Heart right ventricle (tissue), 16 donors: ENCODE measurements at regions not wholly inside any gene's neighbourhood (a gene's known extent, or its start where the extent isn't known, plus 50 kb on each side); places are given as distances from the start of the nearest gene placed in this dataset.
A peak's percentile ranks its signal among the peaks of the same experiment; 100 is the strongest.

Experiments
- ATAC-seq, 8 donors: fragments of 200-7000 bp; cut with Tn5 transposase; one replicate each; pipeline ENCODE4 v1.9.1; 2020; ENCODE audit warnings: mild to moderate bottlenecking in 8 of 8, moderate library complexity in 8 of 8, moderate number of reproducible peaks in 1 of 8
- DNase-seq, 2 donors: peaks; one replicate each; pipeline ENCODE4 v3.0.0-alpha.2; 2020
- H3K27ac ChIP-seq, 10 donors: fragments of 200-600 bp; sonication (generic) in 2 of 10; one replicate each; pipeline versions ENCODE4 v1.5.0 to v1.8.0; 2020 to 2022; ENCODE audit warnings: mild to moderate bottlenecking in 3 of 10
- H3K27me3 ChIP-seq, 7 donors: fragments of 200-600 bp; one replicate each; pipeline ENCODE4 v1.8.0; 2021 to 2022; ENCODE audit warnings: mild to moderate bottlenecking in 2 of 7
- H3K36me3 ChIP-seq, 9 donors: fragments of 200-600 bp; sonication (generic) in 1 of 9; one replicate each; pipeline versions ENCODE4 v1.5.0 to v1.8.0; 2020 to 2022; ENCODE audit warnings: mild to moderate bottlenecking in 2 of 9
- H3K4me1 ChIP-seq, 9 donors: fragments of 200-600 bp; sonication (generic) in 1 of 9; one replicate each; pipeline versions ENCODE4 v1.5.0 to v1.8.0; 2020 to 2022; ENCODE audit warnings: mild to moderate bottlenecking in 4 of 9
- H3K4me3 ChIP-seq, 10 donors: fragments of 200-600 bp; sonication (generic) in 2 of 10; one replicate each; pipeline versions ENCODE4 v1.5.0 to v1.8.0; 2020 to 2022; ENCODE audit warnings: mild to moderate bottlenecking in 7 of 10, moderate library complexity in 2 of 10
- H3K9me3 ChIP-seq, 11 donors: fragments of 200-600 bp in 10 of 11; sonication (generic) in 2 of 11; one replicate each; pipeline versions ENCODE4 v1.5.0 to v1.8.0; 2013 to 2022; ENCODE audit warnings: mild to moderate bottlenecking in 2 of 11, control low read depth in 1 of 11, moderate library complexity in 1 of 11
- CTCF ChIP-seq, 9 donors: fragments of 200-600 bp; sonication (generic) in 2 of 9; IDR thresholded peaks; one replicate each; pipeline versions ENCODE4 v1.5.0 to v1.8.0; 2021 to 2022; ENCODE audit warnings: antibody characterized with exemption in 9 of 9, mild to moderate bottlenecking in 5 of 9, moderate library complexity in 1 of 9
- WGBS, 2 donors: extraction: QIAGEN DNeasy Blood & Tissue Kit; methylation state at CpG; one replicate each; pipeline ENCODE4 v1.1.7; 2013; ENCODE audit warnings: inconsistent platforms in 1 of 2; 5-methylcytosine and 5-hydroxymethylcytosine counted together
- intact Hi-C, 10 donors: fragments of 100-400 bp; cut with DNase I; formaldehyde crosslinking; loops; one replicate each; pipeline versions ENCODE4 v1.11.1 to v1.14.2; 2022
- donor health status: Arrhythmogenic right ventricular cardiomyopathy.
- donor health status: ischemic (EF 13 %, LVEDD 7.1; RV severe dilation, severe dysfunction).
- donor health status: healthy with polysubstance abuse.
- donor health status: DM: no; HTN: yes; CAD: no.
- donor health status: DM: no; HTN: no; CAD: no.
- donor health status: ischemic (EF 25% LVEDD 6.9; RV normal size, moderate dysfunction).
- donor health status: ischemic (EF 25% LVEDD 5.7; RV mildly dilated, moderate dysfunction).
- donor health status: healthy.
- donor health status: DM: yes; HTN: yes; CAD: no.
- donor health status: Ischemic cardiomyopathy.
- donor health status: ischemic (EF 35%, LVEDD 5.7; RV mildly dilated, moderate dysfunction).
- donor health status: nonischemic (EF 11% LVEDD 7.7; RV severe dilation, severe dysfunction).
- donor health status: DM: yes; HTN: yes; CAD: no.
- donor health status: PGD.
- donor health status: ischemic (EF 29% LVEDD 5.4; RV normal size, mild dysfunction).
- donor health status: nonischemic (EF 23%, LVEDD 6.1; RV moderate dilation, normal function).

GRCh38 chr7:96401200-96401599 is 79.3 kb upstream of the SLC25A13 start:
- H3K4me3 ChIP-seq: no peak overlapping the region

DNA sequence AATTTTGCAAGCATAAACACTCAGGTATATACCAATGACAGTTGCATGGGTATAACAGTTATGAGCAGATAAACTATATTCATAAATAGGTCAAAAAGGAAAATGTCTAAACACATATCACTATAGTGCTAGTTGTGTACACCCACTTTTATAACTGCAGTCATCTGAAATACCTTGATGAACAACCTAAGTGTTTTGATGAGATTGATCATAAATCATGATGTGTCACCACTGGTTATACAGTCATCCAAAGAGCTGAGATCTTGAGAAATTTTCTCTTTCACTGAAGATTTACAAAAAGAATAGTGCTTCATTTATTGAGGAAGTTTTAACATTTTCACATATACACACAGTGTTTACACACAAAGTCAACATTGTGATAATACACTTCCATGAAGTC is 78.6 kb upstream of the SLC25A13 start:
- Histone ChIP-seq H3K36me3 (no peaks in the 10 kb centered on the region), H3K27me3 (no peaks in the 10 kb centered on the region), H3K4me3 (no peak overlapping the region), H3K4me1 (peaks cover 0 to 8% (median 0%) of the 10 kb centered on the region in 9 donors), H3K9me3 (peaks cover 0 to 4% (median 0%) of the 10 kb centered on the region in 11 donors), H3K27ac (no peak overlapping the region)
- TF ChIP-seq CTCF (IDR thresholded peaks at IDR 0.05): no peak
- no peak for DNase-seq
- intact Hi-C loops: no loop called here
- no peak for ATAC-seq

More at GRCh38 chr7:96401200-96401599, 79.3 kb upstream of the SLC25A13 start:
- intact Hi-C loops: no loop called here
- peaks cover 0 to 4% (median 0%) of the 10 kb centered on the region in 11 donors for H3K9me3 ChIP-seq
- H3K27me3 ChIP-seq: no peaks in the 10 kb centered on the region
- ATAC-seq (peak in 3 of 8 donors; percentile 46 to 73 (median 63)), DNase-seq (peak in 1 of 2 donors; percentile 24)
- H3K27ac ChIP-seq: no peak overlapping the region
- WGBS, 2 donors: 32 to 40% methylated on average over 2 of the region's 2 CpGs
- no peaks in the 10 kb centered on the region for H3K36me3 ChIP-seq
- TF ChIP-seq CTCF (IDR thresholded peaks at IDR 0.05): no peak
- peaks cover 0 to 8% (median 0%) of the 10 kb centered on the region in 9 donors for H3K4me1 ChIP-seq

DNA sequence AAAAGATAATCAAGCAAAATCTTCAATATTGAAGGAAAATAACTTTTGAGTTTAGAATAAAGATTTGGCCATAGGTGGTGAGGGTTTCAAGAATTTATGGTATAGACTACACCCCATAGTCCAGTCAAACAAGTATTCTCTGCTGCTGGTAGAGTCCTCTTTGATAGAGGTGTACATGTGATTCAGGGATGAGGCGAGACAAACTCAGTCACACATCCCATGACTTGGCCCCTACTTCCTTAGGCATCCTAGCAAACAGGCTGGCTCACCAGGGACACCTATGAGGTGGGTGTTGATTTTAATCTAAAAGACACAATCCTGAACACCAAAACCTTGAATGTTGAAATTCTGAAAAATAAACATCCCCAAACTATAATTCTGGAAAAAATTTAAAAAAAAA is 78.1 kb upstream of the SLC25A13 start:
- Histone ChIP-seq H3K36me3 (no peaks in the 10 kb centered on the region), H3K4me1 (peaks cover 0 to 8% (median 0%) of the 10 kb centered on the region in 9 donors), H3K4me3 (no peak overlapping the region), H3K27ac (no peak overlapping the region), H3K9me3 (peaks cover 0 to 4% (median 0%) of the 10 kb centered on the region in 11 donors), H3K27me3 (no peaks in the 10 kb centered on the region)
- no peak for TF ChIP-seq CTCF (IDR thresholded peaks at IDR 0.05)
- WGBS, 2 donors: 90 to 93% methylated on average over 1 of the region's 1 CpG
- intact Hi-C loops: no loop called here
- no peak for ATAC-seq
- DNase-seq: no peak

DNA sequence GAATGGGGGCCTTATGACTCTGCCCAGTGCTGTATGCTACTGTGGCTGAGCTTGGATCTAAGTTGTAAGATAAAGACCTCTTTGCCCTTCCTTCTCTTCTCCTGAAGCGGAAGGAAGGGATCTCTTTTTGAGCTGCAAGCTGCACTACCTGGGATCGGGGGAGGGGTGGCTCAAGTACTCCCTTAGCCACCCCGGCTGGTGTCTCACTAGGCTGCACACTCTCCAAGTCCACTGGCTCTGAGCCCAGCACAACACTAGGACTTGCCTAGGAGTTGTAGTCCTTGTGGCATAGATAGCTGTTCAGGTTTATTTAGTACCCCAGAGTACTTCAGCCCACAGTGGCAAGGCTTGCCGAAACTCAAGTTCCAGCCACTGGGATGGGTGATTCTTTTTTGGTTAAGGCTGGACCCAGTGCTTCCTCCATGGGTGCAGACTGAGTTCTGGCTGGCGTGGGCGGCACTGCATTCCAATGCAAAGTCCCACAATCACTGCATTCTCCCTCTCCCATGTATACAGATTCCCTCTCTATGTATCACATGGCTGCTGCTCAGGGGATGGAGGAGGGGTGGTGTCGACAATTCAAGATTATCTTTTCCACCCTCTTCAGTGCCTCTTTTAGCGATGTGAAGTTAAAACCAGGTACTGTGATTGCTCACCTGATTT is 76.2 kb upstream of the SLC25A13 start:
- H3K4me1 ChIP-seq: peaks cover 0 to 8% (median 0%) of the 10 kb centered on the region in 9 donors
- no peak overlapping the region for H3K4me3 ChIP-seq
- peaks cover 0 to 6% (median 0%) of the 10 kb centered on the region in 11 donors for H3K9me3 ChIP-seq
- H3K36me3 ChIP-seq: no peaks in the 10 kb centered on the region
- intact Hi-C loops: no loop called here
- ATAC-seq: peak in 1 of 8 donors; percentile 39
- 76 to 79% methylated on average over 8 of the region's 8 CpGs for WGBS, 2 donors
- DNase-seq: no peak
- no peaks in the 10 kb centered on the region for H3K27me3 ChIP-seq
- no peak for TF ChIP-seq CTCF (IDR thresholded peaks at IDR 0.05)
- H3K27ac ChIP-seq: no peak overlapping the region
